ENCODE measurements at regions not wholly inside any gene's neighbourhood (a gene's known extent, or its start where the extent isn't known, plus 50 kb on each side); places are given as distances from the start of the nearest gene placed in this dataset.
"Not testable (repeated sequence)": the region's sequence is repeated elsewhere in the genome, so short reads cannot be mapped to it uniquely, and the experiment has no call there.

DNA sequence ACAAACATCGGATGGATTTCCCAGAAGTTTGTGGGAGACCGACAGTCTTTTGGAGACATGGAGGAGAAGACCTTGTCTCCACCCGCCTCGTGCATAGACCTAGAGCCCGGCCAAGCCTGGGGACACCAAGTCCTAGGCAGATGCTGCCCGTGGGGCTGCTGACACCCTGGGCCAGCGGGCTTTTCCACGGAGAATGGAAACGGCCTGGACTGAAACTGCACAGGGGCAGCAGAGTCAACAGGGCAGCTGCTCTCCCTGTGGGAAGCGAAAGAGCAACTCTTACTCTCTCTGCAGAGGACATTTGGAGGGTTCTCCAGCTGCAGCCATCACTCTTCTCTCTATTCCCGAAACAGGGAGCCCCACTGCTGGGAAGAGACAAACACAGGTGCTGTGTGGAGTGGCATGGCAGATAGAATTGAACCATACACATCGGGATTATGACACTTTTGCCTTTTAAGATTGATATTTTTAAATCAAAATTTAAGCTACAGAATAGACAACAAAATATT lies 401.2 kb downstream of the THBS2 start:
- no peak for DNase-seq (ENCODE audit: low spot score)

DNA sequence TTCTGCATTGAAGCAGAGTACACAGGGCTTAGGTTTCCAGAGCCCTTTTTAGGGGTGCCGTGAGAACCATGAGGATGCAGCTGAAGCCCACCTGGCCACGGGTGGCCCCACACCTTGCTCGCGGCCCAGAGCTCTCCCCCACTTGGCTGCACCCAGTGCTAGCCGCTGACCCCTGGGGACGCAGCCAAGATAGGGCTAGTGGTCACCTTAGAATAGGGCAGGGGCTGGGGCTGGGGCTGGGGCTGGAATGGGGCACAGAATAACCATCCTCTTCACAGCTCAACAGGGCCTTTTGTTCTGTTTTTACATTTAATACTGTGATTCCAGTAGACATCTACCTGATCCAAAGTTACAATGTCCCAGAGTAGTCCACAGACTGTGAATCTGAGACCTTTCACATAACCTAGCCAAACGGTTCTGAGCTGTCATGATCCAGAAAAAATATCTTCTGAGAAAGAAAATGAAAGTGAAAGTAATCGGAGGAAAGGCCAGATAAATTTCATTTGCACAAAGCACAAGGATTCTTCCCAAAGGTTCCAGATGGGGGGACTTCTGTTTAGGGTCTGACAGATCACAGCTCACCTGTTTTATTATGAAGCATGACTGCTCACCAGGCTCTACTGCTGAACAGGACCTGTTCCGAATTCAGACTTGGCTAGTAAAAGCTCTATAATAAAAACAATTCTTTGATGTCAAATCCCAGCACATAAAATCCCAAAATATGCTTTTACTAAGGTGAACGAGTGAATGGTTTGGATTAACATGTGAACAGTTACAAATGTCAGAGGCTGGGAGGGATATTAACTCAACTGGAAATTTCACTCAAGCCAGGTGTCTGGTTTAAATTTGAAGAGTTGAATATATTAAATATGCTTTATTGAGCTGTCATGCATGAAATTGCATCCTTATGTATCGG lies 401.9 kb downstream of the THBS2 start:
- DNase-seq (ENCODE audit: low spot score) = no peak

- not testable (repeated sequence) for DNase-seq (ENCODE audit: low spot score)
Observed at GRCh38 chr6:168850027-168850736, 403.5 kb downstream of the THBS2 start.

DNA sequence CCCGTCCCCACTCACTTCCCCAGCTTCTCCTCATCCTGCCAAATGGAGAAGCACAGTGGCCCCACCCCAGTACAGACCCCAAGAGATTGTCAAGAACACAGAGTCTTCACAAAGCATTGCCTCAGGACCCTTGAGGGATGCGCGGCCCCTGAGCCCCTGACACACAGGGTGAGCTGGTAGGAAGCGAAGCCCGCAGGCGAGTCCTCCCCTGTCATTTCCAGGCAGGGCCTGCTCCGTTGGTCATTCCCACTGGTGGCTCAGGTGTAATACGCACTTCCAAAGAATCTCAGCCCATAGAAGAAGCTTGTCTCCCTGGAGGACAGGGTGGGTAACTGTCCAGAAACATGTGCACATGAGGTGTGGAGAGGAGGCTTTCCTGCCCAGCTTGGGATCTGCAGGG lies 404.2 kb downstream of the THBS2 start:
- DNase-seq (ENCODE audit: low spot score) = no peak

- DNase-seq (ENCODE audit: low spot score) = no peak
Observed at GRCh38 chr6:168848797-168849196, 404.8 kb downstream of the THBS2 start.

DNA sequence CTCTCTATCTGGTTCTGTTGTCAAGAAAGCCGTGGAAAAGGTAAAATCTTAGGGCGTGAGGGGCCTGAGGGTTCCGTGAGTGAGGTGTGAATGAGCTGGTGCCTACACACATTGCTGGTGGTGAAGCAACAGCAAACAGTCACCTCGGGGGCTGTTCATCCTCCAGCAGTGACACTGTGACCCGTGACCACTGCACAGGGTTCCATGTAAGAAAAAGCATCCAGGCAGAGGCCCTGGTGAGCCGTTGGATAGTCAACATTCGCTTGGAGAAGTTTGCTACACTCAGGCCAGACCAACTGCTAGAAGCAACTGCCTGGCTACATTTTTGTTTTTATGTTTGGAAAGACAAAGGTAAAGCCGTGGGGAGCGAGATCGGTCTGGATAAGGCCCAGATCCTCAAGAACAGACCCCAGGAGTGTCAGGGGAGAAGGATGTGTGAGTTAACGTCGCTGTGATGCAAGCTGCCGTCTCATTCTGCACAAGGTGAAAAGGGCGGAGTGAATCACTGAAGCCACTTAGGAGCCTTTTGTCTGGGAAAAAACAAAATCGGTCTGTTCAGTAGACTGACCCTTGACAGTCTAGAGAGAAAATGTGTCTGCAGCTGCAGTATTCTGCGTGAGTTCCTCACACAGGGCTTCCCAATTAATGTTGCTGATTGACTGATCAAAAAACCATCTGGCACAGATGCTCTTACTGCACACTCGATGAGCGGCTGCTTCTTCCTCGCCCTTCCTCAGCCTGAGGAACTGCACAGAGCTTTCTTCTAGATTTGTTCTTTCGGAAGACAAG lies 404.0 kb downstream of the SMOC2 start:
- no peak for DNase-seq (ENCODE audit: low spot score)

- DNase-seq (ENCODE audit: low spot score) = not testable (repeated sequence)
Observed at GRCh38 chr6:168842632-168843212, 401.7 kb downstream of the SMOC2 start.

- DNase-seq (ENCODE audit: low spot score) = no peak
Observed at GRCh38 chr6:168841609-168842278, 400.8 kb downstream of the SMOC2 start.

DNA sequence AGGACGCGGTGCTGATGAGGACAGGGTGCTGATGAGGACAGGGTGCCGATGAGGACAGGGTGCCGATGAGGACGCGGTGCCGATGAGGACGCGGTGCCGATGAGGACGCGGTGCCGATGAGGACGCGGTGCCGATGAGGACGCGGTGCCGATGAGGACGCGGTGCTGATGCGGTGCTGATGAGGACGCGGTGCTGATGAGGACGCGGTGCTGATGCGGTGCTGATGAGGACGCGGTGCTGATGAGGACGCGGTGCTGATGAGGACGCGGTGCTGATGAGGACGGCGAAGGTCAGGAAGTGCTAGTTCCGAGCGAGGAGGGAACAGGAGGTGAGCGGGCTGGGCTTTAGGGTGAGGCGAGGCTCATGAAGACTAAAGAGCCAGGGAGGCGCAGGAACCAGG lies 399.9 kb downstream of the SMOC2 start:
- DNase-seq (ENCODE audit: low spot score) = not testable (repeated sequence)

DNA sequence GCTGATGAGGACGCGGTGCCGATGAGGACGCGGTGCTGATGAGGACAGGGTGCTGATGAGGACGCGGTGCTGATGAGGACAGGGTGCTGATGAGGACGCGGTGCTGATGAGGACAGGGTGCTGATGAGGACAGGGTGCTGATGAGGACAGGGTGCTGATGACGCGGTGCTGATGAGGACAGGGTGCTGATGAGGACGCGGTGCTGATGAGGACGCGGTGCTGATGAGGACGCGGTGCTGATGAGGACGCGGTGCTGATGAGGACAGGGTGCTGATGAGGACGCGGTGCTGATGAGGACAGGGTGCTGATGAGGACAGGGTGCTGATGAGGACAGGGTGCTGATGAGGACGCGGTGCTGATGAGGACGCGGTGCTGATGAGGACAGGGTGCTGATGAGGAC lies 399.3 kb downstream of the SMOC2 start:
- not testable (repeated sequence) for DNase-seq (ENCODE audit: low spot score)

GRCh38 chr6:168838037-168838399 lies 397.0 kb downstream of the SMOC2 start:
- DNase-seq (ENCODE audit: low spot score) = no peak

DNA sequence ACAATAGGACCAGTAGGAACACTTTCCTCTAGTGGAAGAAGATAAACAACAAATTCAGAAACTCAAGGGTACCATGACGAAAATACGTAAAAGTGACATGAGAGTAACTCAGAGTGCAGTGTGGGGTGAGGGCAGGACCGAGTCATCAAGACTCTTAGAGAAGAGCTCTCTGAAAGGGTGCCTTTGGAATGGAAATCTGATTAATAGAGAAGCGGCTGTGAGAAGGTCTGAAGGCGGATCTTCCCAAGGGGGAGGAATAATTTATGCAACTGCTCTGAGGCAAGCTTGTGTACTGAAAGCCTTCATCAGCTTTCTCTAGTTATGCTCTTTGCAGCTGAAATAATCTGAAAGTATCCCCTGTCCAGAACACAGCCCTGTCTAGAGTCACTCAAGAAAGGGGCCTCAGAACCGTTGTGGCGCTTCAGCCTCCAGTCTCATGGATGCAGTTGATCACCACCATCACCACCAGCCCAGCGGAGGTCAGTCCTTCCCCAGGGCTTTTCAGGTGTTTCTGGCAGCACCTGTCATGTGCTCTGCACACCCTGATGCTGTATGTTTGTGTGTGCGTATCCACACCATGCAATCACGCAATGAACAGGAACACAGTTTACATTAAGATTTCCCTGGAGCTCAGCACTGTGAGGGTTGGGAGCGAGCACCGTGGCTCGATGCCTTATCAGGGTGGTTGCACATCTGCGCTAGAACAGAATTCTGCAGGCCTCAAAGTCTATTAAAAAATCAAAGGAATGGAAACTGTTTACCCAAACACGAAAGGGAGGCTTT lies 396.5 kb downstream of the SMOC2 start:
- DNase-seq (ENCODE audit: low spot score) = no peak

GRCh38 chr6:168835991-168836390 lies 395.0 kb downstream of the SMOC2 start:
- DNase-seq (ENCODE audit: low spot score) = no peak

DNA sequence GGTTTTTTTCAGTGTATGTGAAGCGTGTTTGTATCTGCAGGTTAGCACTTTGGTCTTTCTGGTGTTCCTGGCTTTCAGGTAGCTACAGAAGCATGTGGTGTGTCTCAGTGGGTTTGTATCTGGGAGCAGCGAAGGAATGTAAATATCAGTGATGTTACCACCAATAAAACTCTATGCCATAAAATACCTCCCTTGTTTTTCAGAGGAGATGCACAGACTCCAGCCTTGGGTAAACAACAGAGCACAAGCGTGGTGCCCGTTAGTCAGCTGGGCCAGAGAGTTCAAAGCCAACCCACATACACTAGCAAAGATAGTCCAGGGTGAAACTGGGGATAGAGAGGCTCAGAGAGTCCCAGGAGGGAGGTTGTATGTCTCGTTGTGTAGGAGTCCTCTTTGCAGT lies 393.8 kb downstream of the SMOC2 start:
- no peak for DNase-seq (ENCODE audit: low spot score)

DNA sequence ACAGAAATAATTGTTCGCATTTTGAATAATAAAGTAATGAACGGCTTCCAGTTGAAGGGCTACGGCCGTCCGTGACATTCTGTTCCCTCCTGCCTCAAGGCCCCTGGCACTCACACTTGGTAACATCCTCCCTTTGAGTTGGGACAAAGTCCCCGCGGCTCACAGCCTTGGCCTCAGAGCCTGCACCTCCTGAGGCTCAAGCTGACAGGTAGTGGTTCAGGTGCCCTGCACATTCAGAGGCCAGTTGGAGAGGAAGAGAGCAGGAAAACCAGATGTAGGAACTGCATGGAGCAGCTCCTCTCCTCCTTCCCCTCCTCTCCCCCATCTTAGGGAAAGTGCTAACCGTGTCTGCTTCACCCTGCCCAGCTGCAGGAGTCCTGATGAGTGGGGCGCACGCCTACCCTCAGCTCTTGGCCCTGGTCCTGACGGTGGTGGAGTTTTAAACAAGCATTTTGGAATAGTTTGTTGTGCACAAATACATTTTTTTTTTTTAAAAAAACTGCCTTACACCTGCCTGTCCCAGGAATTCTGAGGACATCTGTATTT lies 393.1 kb downstream of the SMOC2 start:
- no peak for DNase-seq (ENCODE audit: low spot score)

GRCh38 chr6:168828800-168829199 lies 387.8 kb downstream of the SMOC2 start:
- DNase-seq (ENCODE audit: low spot score) = no peak

DNA sequence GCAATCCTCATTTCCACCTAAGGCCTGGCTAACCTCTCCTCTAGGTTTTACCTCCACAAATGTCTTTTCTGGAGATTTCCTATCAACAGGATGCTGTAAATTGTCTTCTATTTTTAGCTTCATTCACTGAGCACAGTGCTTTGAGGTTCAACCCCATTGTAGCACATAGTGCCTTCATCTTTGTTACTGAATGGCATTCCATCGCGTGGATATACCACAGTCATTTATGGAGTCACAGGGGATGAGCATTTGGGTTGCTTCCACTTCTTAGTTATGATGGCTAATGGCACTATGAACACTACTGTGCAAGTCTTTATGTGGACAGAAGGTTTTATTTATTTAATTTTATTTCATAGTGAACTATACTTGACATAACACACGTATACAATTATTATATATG lies 387.1 kb downstream of the SMOC2 start:
- no peak for DNase-seq (ENCODE audit: low spot score)

DNA sequence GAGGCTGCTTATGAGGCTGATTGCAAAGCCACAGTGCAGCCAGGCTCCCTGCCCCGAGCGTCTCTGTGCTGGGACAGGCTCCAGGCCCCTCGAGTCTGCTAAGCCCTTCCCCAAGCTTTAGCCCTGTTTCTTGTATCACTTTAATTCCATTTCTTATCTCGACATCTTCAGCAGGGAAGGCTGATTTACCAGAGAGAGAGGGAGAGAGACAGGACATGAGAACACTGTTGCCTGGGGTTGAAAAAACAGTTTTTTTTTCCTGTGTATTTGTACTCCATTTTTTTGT lies 386.5 kb downstream of the SMOC2 start:
- DNase-seq (ENCODE audit: low spot score) = no peak

- DNase-seq (ENCODE audit: low spot score) = no peak
Observed at GRCh38 chr6:168826726-168827585, 386.0 kb downstream of the SMOC2 start.

GRCh38 chr6:168826078-168826390 lies 385.1 kb downstream of the SMOC2 start:
- no peak for DNase-seq (ENCODE audit: low spot score)

All from hematopoietic multipotent progenitor cell treated with erythropoietin and hydrocortisone succinate and interleukin-3 and kit ligand, for 17 days (in vitro differentiated cells).